Glomerular visceral epithelial cell (primary cell): ENCODE measurements at regions not wholly inside any gene's neighbourhood (a gene's known extent, or its start where the extent isn't known, plus 50 kb on each side); places are given as distances from the start of the nearest gene placed in this dataset.

Experiments
- DNase-seq: peaks from one replicate; pipeline ENCODE4 v3.0.0-alpha.2; 2016; ENCODE audit errors: extremely low spot score

DNA sequence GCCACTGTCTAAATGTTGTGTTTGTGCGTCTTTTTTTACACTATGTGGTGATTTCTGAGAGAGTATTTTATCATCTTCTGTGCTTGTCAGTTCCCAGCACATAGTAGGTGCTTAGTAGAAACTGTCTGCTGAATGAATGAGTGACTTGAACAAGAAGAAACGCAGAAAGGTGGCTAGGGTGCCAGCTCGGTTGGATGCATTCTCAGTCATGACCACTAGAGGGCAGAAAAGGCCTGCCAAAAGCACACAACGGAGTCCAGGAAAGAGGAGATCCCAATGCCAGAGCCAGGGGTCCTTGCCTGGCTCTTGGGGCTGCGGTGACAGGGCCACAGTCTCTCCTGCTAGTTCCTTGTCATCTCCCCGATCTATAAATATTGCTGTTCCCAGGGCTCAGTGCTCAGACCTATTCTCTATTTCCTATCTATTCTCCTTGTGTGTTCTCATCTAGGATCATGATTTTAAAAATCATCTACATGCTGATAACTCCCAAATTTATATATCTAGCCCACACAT, 57.3 kb upstream of the CCL1 start:
- peak; percentile 60 for DNase-seq

DNA sequence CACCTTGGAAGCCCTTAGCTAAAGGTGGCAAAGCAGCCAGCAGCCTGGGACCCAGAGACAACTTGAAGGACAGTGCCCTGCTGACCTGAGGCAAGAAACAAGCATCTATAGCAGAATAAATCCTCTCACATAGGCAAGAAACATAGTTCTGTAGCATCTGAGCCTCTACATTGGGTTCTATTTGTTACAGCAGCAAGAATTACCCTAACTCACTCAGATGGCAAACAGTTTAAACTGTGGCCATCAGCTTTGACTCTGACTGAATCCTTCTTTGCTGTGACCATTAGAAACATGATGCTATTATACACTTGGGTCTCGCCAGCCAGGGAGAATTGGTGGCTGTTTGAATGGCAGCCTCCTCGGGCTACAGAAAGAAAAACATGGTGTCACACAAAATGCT, 53.1 kb upstream of the CCL1 start:
- no peak for DNase-seq

DNA sequence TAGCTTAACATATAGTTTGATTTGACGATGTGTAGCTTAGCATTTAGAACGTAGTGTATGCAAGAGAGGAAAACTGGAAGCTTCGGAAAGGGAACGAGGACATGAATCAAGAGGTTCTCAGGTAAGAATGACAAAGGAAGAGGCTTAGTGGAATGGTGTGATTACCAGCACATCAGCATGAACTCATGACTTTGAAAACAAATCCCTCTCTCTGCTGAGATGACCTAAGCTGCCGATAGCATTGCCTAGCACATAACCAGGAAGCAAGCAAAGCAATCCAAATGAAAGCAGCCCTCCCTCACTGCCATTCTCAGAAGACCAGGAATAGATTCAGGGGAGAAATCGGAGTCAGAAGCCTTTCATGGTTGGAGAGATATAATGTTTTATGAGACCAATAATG, 51.3 kb upstream of the CCL1 start:
- DNase-seq: no peak

DNA sequence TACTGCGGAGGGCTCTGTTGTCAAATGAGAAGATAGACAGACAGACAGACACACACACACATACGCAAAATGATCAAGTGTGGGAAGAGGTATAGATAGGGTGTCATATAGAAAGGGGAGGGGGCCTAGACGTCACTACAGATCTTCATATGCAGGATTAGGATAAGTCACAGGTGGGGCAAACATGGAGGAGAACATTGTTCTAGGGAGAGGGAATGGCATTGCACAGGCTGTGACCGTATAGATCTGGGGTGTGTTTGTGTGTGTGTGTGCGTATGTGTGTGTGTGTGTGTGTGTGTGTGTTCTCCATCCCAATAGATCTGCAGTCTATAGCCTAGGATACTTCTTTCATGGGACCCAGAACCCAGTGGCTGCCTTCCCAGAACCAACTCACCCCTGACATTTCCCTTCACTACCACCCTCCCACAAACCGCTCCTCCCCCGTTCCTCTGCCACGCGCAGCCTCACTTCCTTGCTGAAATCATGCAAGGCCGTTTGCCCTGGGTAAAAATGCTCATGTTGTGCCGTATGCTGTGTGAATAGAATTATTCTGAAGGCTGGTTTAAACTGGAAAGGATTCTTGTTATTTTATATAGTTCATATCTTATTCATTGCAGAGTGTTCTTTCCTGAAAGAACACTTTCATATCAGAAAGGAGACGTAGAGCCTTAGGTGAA, 50.5 kb upstream of the CCL1 start:
- DNase-seq: no peak

DNA sequence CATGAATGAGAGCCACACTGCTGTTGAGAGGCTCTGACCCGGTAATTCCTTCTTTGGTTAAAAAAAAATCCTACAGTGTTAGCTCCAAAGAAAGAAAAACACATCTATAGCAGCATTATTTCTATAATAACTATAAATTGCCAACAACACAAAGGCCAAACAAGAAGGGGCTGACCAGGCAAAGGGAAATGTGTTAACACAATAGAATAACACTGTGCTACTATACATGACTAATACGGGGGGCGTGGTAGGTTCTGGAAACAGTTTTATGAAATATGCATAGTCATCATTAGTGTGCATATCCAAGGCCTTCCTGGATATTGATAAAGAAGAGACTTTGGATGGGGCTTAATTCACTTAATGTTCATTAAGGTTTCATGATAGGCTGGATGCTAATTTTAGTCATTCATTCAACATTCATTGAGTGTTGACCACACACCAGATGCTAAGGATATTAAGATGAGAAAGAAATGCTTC, 50.0 kb upstream of the CCL1 start:
- DNase-seq: no peak
